Thoracic aorta (tissue), 2 donors: ENCODE measurements at regions not wholly inside any gene's neighbourhood (a gene's known extent, or its start where the extent isn't known, plus 50 kb on each side); places are given as distances from the start of the nearest gene placed in this dataset.

Experiments used
- ATAC-seq: fragments of 150-250 bp; one replicate; pipeline ENCODE4 v1.8.0; 2017; ENCODE audit warnings: low read depth; ENCODE audit not compliant: insufficient number of reproducible peaks, low FRiP score
- DNase-seq: peaks from one replicate; pipeline ENCODE4 v3.0.0-alpha.2; 2020; ENCODE audit warnings: low spot score
- H3K27ac ChIP-seq, 2 donors: fragments of 200-600 bp; sonication (generic); 1 replicate in 1 of 2; 2 replicates in 1 of 2; pipeline ENCODE4 v1.5.1; 2016; ENCODE audit warnings: mild to moderate bottlenecking in 2 of 2, moderate library complexity in 2 of 2
- H3K27me3 ChIP-seq: fragments of 200-600 bp; sonication (generic); replicated peaks from 2 replicates; pipeline ENCODE4 v1.6.0; 2016; ENCODE audit warnings: mild to moderate bottlenecking; ENCODE audit not compliant: insufficient read depth
- H3K36me3 ChIP-seq: fragments of 200-600 bp; sonication (generic); one replicate; pipeline ENCODE4 v1.5.1; 2016
- H3K4me1 ChIP-seq, 2 donors: fragments of 200-600 bp; sonication (generic); 1 replicate in 1 of 2; 2 replicates in 1 of 2; pipeline versions ENCODE4 v1.5.1 to v1.6.0; 2016; ENCODE audit warnings: low read depth in 2 of 2, mild to moderate bottlenecking in 1 of 2; ENCODE audit not compliant: control insufficient read depth in 1 of 2
- H3K4me3 ChIP-seq: fragments of 200-600 bp; sonication (generic); 2 replicates; pipeline ENCODE4 v1.5.1; 2016; ENCODE audit warnings: mild to moderate bottlenecking
- H3K9me3 ChIP-seq: fragments of 200-600 bp; sonication (generic); 2 replicates; pipeline ENCODE4 v1.5.1; 2016
- CTCF ChIP-seq: fragments of 200-600 bp; sonication (generic); IDR thresholded peaks from one replicate; pipeline ENCODE4 v1.5.1; 2019; ENCODE audit warnings: antibody characterized with exemption

- peaks cover 7 to 22% of the 10 kb centered on the region in 2 donors for H3K4me1 ChIP-seq
- TF ChIP-seq CTCF, result no peak
- ATAC-seq (no peak), DNase-seq (no peak)
- no peaks in the 10 kb centered on the region for H3K9me3 ChIP-seq
- no peaks in the 10 kb centered on the region for H3K27me3 ChIP-seq
- H3K36me3 ChIP-seq, result no peaks in the 10 kb centered on the region
- no peak overlapping the region for H3K4me3 ChIP-seq
- no peak overlapping the region for H3K27ac ChIP-seq
Observed at GRCh38 chr2:18125303-18125702, 246.8 kb downstream of the KCNS3 start.

- H3K9me3 ChIP-seq, result no peaks in the 10 kb centered on the region
- peaks cover 7 to 26% of the 10 kb centered on the region in 2 donors for H3K4me1 ChIP-seq
- H3K27ac ChIP-seq, result no peak overlapping the region
- H3K4me3 ChIP-seq, result no peak overlapping the region
- ATAC-seq (no peak), DNase-seq (no peak)
- H3K36me3 ChIP-seq, result no peaks in the 10 kb centered on the region
- TF ChIP-seq CTCF, result no peak
- no peaks in the 10 kb centered on the region for H3K27me3 ChIP-seq
Observed at GRCh38 chr2:18124116-18124835, 245.8 kb downstream of the KCNS3 start.

- DNase-seq (no peak), ATAC-seq (no peak)
- Histone ChIP-seq H3K27ac (no peak overlapping the region), H3K4me1 (peaks cover 13 to 30% of the 10 kb centered on the region in 2 donors), H3K4me3 (no peak overlapping the region), H3K9me3 (no peaks in the 10 kb centered on the region), H3K27me3 (no peaks in the 10 kb centered on the region), H3K36me3 (no peaks in the 10 kb centered on the region)
- TF ChIP-seq CTCF, result no peak
Observed at GRCh38 chr2:18123577-18123976, 245.1 kb downstream of the KCNS3 start.

GRCh38 chr2:18123211-18123570 is 244.7 kb downstream of the KCNS3 start:
- ATAC-seq (no peak), DNase-seq (no peak)
- Histone ChIP-seq H3K36me3 (no peaks in the 10 kb centered on the region), H3K9me3 (no peaks in the 10 kb centered on the region), H3K4me1 (peaks cover 16 to 30% of the 10 kb centered on the region in 2 donors), H3K27ac (no peak overlapping the region), H3K4me3 (no peak overlapping the region), H3K27me3 (no peaks in the 10 kb centered on the region)
- no peak for TF ChIP-seq CTCF

GRCh38 chr2:18122544-18123210 is 244.2 kb downstream of the KCNS3 start:
- H3K27ac ChIP-seq, result no peak overlapping the region
- peaks cover 16 to 30% of the 10 kb centered on the region in 2 donors for H3K4me1 ChIP-seq
- no peak overlapping the region for H3K4me3 ChIP-seq
- DNase-seq, result no peak
- H3K27me3 ChIP-seq, result no peaks in the 10 kb centered on the region
- H3K36me3 ChIP-seq, result no peaks in the 10 kb centered on the region
- ATAC-seq, result no peak
- no peaks in the 10 kb centered on the region for H3K9me3 ChIP-seq
- TF ChIP-seq CTCF, result no peak
